ENCODE measurements at regions not wholly inside any gene's neighbourhood (a gene's known extent, or its start where the extent isn't known, plus 50 kb on each side); places are given as distances from the start of the nearest gene placed in this dataset.

DNA sequence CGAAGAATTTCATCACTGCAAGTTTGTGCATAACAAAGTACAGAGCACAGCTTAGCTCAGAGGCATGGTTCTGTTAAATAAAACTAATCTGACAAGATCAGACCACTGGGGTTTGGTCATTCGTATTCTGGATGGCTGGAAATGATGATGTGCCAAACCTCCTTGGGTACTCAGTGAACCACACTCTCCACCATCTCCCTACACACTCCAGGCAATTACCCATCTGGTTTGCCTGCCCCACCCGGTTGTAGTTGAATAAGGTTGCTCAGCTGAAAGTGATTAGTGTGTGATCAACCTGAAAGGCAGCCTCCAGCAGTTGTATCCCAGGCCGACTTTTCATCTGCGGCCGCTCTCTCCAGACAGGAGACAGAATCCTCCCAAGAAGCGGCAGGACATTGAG is 371.4 kb downstream of the TLE1 start:
- TF ChIP-seq, protein P1, sequence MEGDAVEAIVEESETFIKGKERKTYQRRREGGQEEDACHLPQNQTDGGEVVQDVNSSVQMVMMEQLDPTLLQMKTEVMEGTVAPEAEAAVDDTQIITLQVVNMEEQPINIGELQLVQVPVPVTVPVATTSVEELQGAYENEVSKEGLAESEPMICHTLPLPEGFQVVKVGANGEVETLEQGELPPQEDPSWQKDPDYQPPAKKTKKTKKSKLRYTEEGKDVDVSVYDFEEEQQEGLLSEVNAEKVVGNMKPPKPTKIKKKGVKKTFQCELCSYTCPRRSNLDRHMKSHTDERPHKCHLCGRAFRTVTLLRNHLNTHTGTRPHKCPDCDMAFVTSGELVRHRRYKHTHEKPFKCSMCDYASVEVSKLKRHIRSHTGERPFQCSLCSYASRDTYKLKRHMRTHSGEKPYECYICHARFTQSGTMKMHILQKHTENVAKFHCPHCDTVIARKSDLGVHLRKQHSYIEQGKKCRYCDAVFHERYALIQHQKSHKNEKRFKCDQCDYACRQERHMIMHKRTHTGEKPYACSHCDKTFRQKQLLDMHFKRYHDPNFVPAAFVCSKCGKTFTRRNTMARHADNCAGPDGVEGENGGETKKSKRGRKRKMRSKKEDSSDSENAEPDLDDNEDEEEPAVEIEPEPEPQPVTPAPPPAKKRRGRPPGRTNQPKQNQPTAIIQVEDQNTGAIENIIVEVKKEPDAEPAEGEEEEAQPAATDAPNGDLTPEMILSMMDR (conservative IDR thresholded peaks at IDR 0.05): no peak
- no peak for TF ChIP-seq EZH2 (IDR thresholded peaks at IDR 0.05; ENCODE audit: low read depth)
